Parathyroid adenoma (tissue), 2 donors: ENCODE measurements at regions not wholly inside any gene's neighbourhood (a gene's known extent, or its start where the extent isn't known, plus 50 kb on each side); places are given as distances from the start of the nearest gene placed in this dataset.

Experiments used
- H2AFZ ChIP-seq: fragments of 300-600 bp; sonication (generic); one replicate; pipeline ENCODE4 v1.7.0; 2017; ENCODE audit warnings: antibody characterized with exemption, mild to moderate bottlenecking
- H3K27ac ChIP-seq: fragments of 300-600 bp; sonication (generic); one replicate; pipeline ENCODE4 v1.7.0; 2017
- H3K27me3 ChIP-seq: fragments of 300-600 bp; sonication (generic); one replicate; pipeline ENCODE4 v1.7.0; 2017; ENCODE audit warnings: low read length; ENCODE audit not compliant: control insufficient read depth, insufficient read depth
- H3K36me3 ChIP-seq: fragments of 300-600 bp; sonication (generic); one replicate; pipeline ENCODE4 v1.7.0; 2017; ENCODE audit warnings: low read length; ENCODE audit not compliant: control insufficient read depth, insufficient read depth
- H3K4me1 ChIP-seq: fragments of 300-600 bp; sonication (generic); one replicate; pipeline ENCODE4 v1.7.0; 2017; ENCODE audit warnings: control low read depth
- H3K4me2 ChIP-seq: fragments of 300-600 bp; sonication (generic); one replicate; pipeline ENCODE4 v1.7.0; 2017; ENCODE audit warnings: low read length
- H3K4me3 ChIP-seq: fragments of 300-600 bp; sonication (generic); one replicate; pipeline ENCODE4 v1.7.0; 2017; ENCODE audit warnings: low read depth, low read length
- H3K79me2 ChIP-seq: fragments of 300-600 bp; sonication (generic); one replicate; pipeline ENCODE4 v1.7.0; 2017; ENCODE audit warnings: control low read depth
- H3K9ac ChIP-seq: fragments of 300-600 bp; sonication (generic); one replicate; pipeline ENCODE4 v1.7.0; 2017; ENCODE audit warnings: mild to moderate bottlenecking
- H3K9me3 ChIP-seq: fragments of 300-600 bp; sonication (generic); one replicate; pipeline ENCODE4 v1.7.0; 2017; ENCODE audit warnings: low read length; ENCODE audit not compliant: control insufficient read depth
- CTCF ChIP-seq: fragments of 300-600 bp; sonication (generic); IDR thresholded peaks from one replicate; pipeline ENCODE4 v1.7.0; 2017; ENCODE audit warnings: antibody characterized with exemption, mild to moderate bottlenecking
- donor health status: primary hyperparathyroidism.

- Histone ChIP-seq H3K36me3 (no peaks in the 10 kb centered on the region), H3K9me3 (no peaks in the 10 kb centered on the region), H3K4me3 (no peak overlapping the region), H3K27ac (no peak overlapping the region), H3K79me2 (no peaks in the 10 kb centered on the region), H3K4me2 (no peak overlapping the region), H3K9ac (no peak overlapping the region), H3K4me1 (peaks cover 1% of the 10 kb centered on the region), H2AFZ (no peak overlapping the region), H3K27me3 (no peaks in the 10 kb centered on the region)
- no peak for TF ChIP-seq CTCF
Observed at GRCh38 chr3:34016925-34017587, 218.6 kb downstream of the PDCD6IP start.

GRCh38 chr3:34017757-34018156 lies 219.3 kb downstream of the PDCD6IP start:
- TF ChIP-seq CTCF = no peak

GRCh38 chr3:34019158-34019557 lies 220.7 kb downstream of the PDCD6IP start:
- Histone ChIP-seq H3K4me3 (no peak overlapping the region), H3K27me3 (no peaks in the 10 kb centered on the region), H2AFZ (no peak overlapping the region), H3K9me3 (no peaks in the 10 kb centered on the region), H3K36me3 (no peaks in the 10 kb centered on the region), H3K27ac (no peak overlapping the region), H3K4me2 (no peak overlapping the region), H3K9ac (no peak overlapping the region), H3K79me2 (no peaks in the 10 kb centered on the region), H3K4me1 (no peaks in the 10 kb centered on the region)
- no peak for TF ChIP-seq CTCF

More at GRCh38 chr3:34017757-34018156, 219.3 kb downstream of the PDCD6IP start:
- no peak overlapping the region for H3K4me3 ChIP-seq
- no peak overlapping the region for H3K27ac ChIP-seq
- H2AFZ ChIP-seq = no peak overlapping the region
- no peaks in the 10 kb centered on the region for H3K4me1 ChIP-seq
- no peaks in the 10 kb centered on the region for H3K36me3 ChIP-seq
- no peak overlapping the region for H3K4me2 ChIP-seq
- H3K9me3 ChIP-seq = no peaks in the 10 kb centered on the region
- no peaks in the 10 kb centered on the region for H3K27me3 ChIP-seq
- H3K9ac ChIP-seq = no peak overlapping the region
- H3K79me2 ChIP-seq = no peaks in the 10 kb centered on the region

- H3K79me2 ChIP-seq = no peaks in the 10 kb centered on the region
- H3K27me3 ChIP-seq = no peaks in the 10 kb centered on the region
- no peaks in the 10 kb centered on the region for H3K36me3 ChIP-seq
- H3K9me3 ChIP-seq = no peaks in the 10 kb centered on the region
- TF ChIP-seq CTCF = no peak
- H3K4me2 ChIP-seq = no peak overlapping the region
- H2AFZ ChIP-seq = no peak overlapping the region
- H3K4me3 ChIP-seq = no peak overlapping the region
- H3K27ac ChIP-seq = no peak overlapping the region
- no peak overlapping the region for H3K9ac ChIP-seq
- no peaks in the 10 kb centered on the region for H3K4me1 ChIP-seq
Observed at GRCh38 chr3:34020170-34020569, 221.7 kb downstream of the PDCD6IP start.
